ENCODE measurements at regions not wholly inside any gene's neighbourhood (a gene's known extent, or its start where the extent isn't known, plus 50 kb on each side); places are given as distances from the start of the nearest gene placed in this dataset.

GRCh38 chr21:16504766-16505165 lies 775.0 kb downstream of the USP25 start:
- Histone ChIP-seq H3K9ac (ENCODE audit: low read length) (no peak overlapping the region), H3K4me3 (ENCODE audit: low read length) (no peak overlapping the region), H3K36me3 (ENCODE audit: control insufficient read depth, low read depth, low read length) (no peaks in the 10 kb centered on the region), H3K9me3 (ENCODE audit: control insufficient read depth, low read depth, low read length) (no peaks in the 10 kb centered on the region), H3K27me3 (ENCODE audit: control insufficient read depth, insufficient read depth, low read length) (no peaks in the 10 kb centered on the region), H3K27ac (ENCODE audit: low read length) (no peak overlapping the region), H3K4me1 (ENCODE audit: control insufficient read depth, low read depth, low read length) (no peaks in the 10 kb centered on the region)

GRCh38 chr21:16509476-16509875 lies 779.7 kb downstream of the USP25 start:
- no peaks in the 10 kb centered on the region for H3K27me3 ChIP-seq (ENCODE audit: control insufficient read depth, insufficient read depth, low read length)
- H3K9ac ChIP-seq (ENCODE audit: low read length) = no peak overlapping the region
- no peak overlapping the region for H3K27ac ChIP-seq (ENCODE audit: low read length)
- no peak overlapping the region for H3K4me3 ChIP-seq (ENCODE audit: low read length)
- H3K9me3 ChIP-seq (ENCODE audit: control insufficient read depth, low read depth, low read length) = no peaks in the 10 kb centered on the region
- no peaks in the 10 kb centered on the region for H3K4me1 ChIP-seq (ENCODE audit: control insufficient read depth, low read depth, low read length)
- no peaks in the 10 kb centered on the region for H3K36me3 ChIP-seq (ENCODE audit: control insufficient read depth, low read depth, low read length)

GRCh38 chr21:16514316-16514715 lies 784.5 kb downstream of the USP25 start:
- Histone ChIP-seq H3K4me1 (ENCODE audit: control insufficient read depth, low read depth, low read length) (no peaks in the 10 kb centered on the region), H3K27ac (ENCODE audit: low read length) (no peak overlapping the region), H3K4me3 (ENCODE audit: low read length) (no peak overlapping the region), H3K9ac (ENCODE audit: low read length) (no peak overlapping the region), H3K9me3 (ENCODE audit: control insufficient read depth, low read depth, low read length) (no peaks in the 10 kb centered on the region), H3K36me3 (ENCODE audit: control insufficient read depth, low read depth, low read length) (no peaks in the 10 kb centered on the region), H3K27me3 (ENCODE audit: control insufficient read depth, insufficient read depth, low read length) (no peaks in the 10 kb centered on the region)

GRCh38 chr21:16517383-16517782 lies 787.6 kb downstream of the USP25 start:
- H3K36me3 ChIP-seq (ENCODE audit: control insufficient read depth, low read depth, low read length) = no peaks in the 10 kb centered on the region
- H3K4me1 ChIP-seq (ENCODE audit: control insufficient read depth, low read depth, low read length) = no peaks in the 10 kb centered on the region
- H3K4me3 ChIP-seq (ENCODE audit: low read length) = no peak overlapping the region
- H3K27me3 ChIP-seq (ENCODE audit: control insufficient read depth, insufficient read depth, low read length) = no peaks in the 10 kb centered on the region
- no peaks in the 10 kb centered on the region for H3K9me3 ChIP-seq (ENCODE audit: control insufficient read depth, low read depth, low read length)
- H3K27ac ChIP-seq (ENCODE audit: low read length) = no peak overlapping the region
- no peak overlapping the region for H3K9ac ChIP-seq (ENCODE audit: low read length)

- H3K9me3 ChIP-seq (ENCODE audit: control insufficient read depth, low read depth, low read length) = no peaks in the 10 kb centered on the region
- no peak overlapping the region for H3K4me3 ChIP-seq (ENCODE audit: low read length)
- H3K4me1 ChIP-seq (ENCODE audit: control insufficient read depth, low read depth, low read length) = no peaks in the 10 kb centered on the region
- H3K27me3 ChIP-seq (ENCODE audit: control insufficient read depth, insufficient read depth, low read length) = no peaks in the 10 kb centered on the region
- no peak overlapping the region for H3K9ac ChIP-seq (ENCODE audit: low read length)
- H3K36me3 ChIP-seq (ENCODE audit: control insufficient read depth, low read depth, low read length) = no peaks in the 10 kb centered on the region
- no peak overlapping the region for H3K27ac ChIP-seq (ENCODE audit: low read length)
Measured at GRCh38 chr21:16519036-16519435, 789.3 kb downstream of the USP25 start.

GRCh38 chr21:16519644-16520043 lies 789.9 kb downstream of the USP25 start:
- H3K4me3 ChIP-seq (ENCODE audit: low read length) = no peak overlapping the region

GRCh38 chr21:16522548-16522947 lies 792.8 kb downstream of the USP25 start:
- H3K27me3 ChIP-seq (ENCODE audit: control insufficient read depth, insufficient read depth, low read length) = no peaks in the 10 kb centered on the region
- H3K27ac ChIP-seq (ENCODE audit: low read length) = no peak overlapping the region
- no peaks in the 10 kb centered on the region for H3K36me3 ChIP-seq (ENCODE audit: control insufficient read depth, low read depth, low read length)
- no peaks in the 10 kb centered on the region for H3K4me1 ChIP-seq (ENCODE audit: control insufficient read depth, low read depth, low read length)
- H3K9me3 ChIP-seq (ENCODE audit: control insufficient read depth, low read depth, low read length) = no peaks in the 10 kb centered on the region
- H3K4me3 ChIP-seq (ENCODE audit: low read length) = no peak overlapping the region
- no peak overlapping the region for H3K9ac ChIP-seq (ENCODE audit: low read length)

More at GRCh38 chr21:16519644-16520043, 789.9 kb downstream of the USP25 start:
- Histone ChIP-seq H3K4me1 (ENCODE audit: control insufficient read depth, low read depth, low read length) (no peaks in the 10 kb centered on the region), H3K36me3 (ENCODE audit: control insufficient read depth, low read depth, low read length) (no peaks in the 10 kb centered on the region), H3K27me3 (ENCODE audit: control insufficient read depth, insufficient read depth, low read length) (no peaks in the 10 kb centered on the region), H3K9me3 (ENCODE audit: control insufficient read depth, low read depth, low read length) (no peaks in the 10 kb centered on the region), H3K27ac (ENCODE audit: low read length) (no peak overlapping the region), H3K9ac (ENCODE audit: low read length) (no peak overlapping the region)

- no peaks in the 10 kb centered on the region for H3K4me1 ChIP-seq (ENCODE audit: control insufficient read depth, low read depth, low read length)
- H3K9me3 ChIP-seq (ENCODE audit: control insufficient read depth, low read depth, low read length) = no peaks in the 10 kb centered on the region
- no peak overlapping the region for H3K4me3 ChIP-seq (ENCODE audit: low read length)
- H3K27ac ChIP-seq (ENCODE audit: low read length) = no peak overlapping the region
- no peaks in the 10 kb centered on the region for H3K36me3 ChIP-seq (ENCODE audit: control insufficient read depth, low read depth, low read length)
- H3K27me3 ChIP-seq (ENCODE audit: control insufficient read depth, insufficient read depth, low read length) = no peaks in the 10 kb centered on the region
- no peak overlapping the region for H3K9ac ChIP-seq (ENCODE audit: low read length)
Measured at GRCh38 chr21:16530656-16531055, 800.9 kb downstream of the USP25 start.

GRCh38 chr21:16532840-16533239 lies 803.1 kb downstream of the USP25 start:
- H3K27ac ChIP-seq (ENCODE audit: low read length) = no peak overlapping the region
- H3K9ac ChIP-seq (ENCODE audit: low read length) = no peak overlapping the region
- H3K4me3 ChIP-seq (ENCODE audit: low read length) = no peak overlapping the region

GRCh38 chr21:16533692-16534407 lies 804.1 kb downstream of the USP25 start:
- Histone ChIP-seq H3K9me3 (ENCODE audit: control insufficient read depth, low read depth, low read length) (no peaks in the 10 kb centered on the region), H3K36me3 (ENCODE audit: control insufficient read depth, low read depth, low read length) (no peaks in the 10 kb centered on the region), H3K4me3 (ENCODE audit: low read length) (no peak overlapping the region), H3K27me3 (ENCODE audit: control insufficient read depth, insufficient read depth, low read length) (no peaks in the 10 kb centered on the region), H3K27ac (ENCODE audit: low read length) (no peak overlapping the region), H3K4me1 (ENCODE audit: control insufficient read depth, low read depth, low read length) (no peaks in the 10 kb centered on the region), H3K9ac (ENCODE audit: low read length) (no peak overlapping the region)

More at GRCh38 chr21:16532840-16533239, 803.1 kb downstream of the USP25 start:
- H3K9me3 ChIP-seq (ENCODE audit: control insufficient read depth, low read depth, low read length) = no peaks in the 10 kb centered on the region
- no peaks in the 10 kb centered on the region for H3K4me1 ChIP-seq (ENCODE audit: control insufficient read depth, low read depth, low read length)
- no peaks in the 10 kb centered on the region for H3K27me3 ChIP-seq (ENCODE audit: control insufficient read depth, insufficient read depth, low read length)
- no peaks in the 10 kb centered on the region for H3K36me3 ChIP-seq (ENCODE audit: control insufficient read depth, low read depth, low read length)

- H3K4me1 ChIP-seq (ENCODE audit: control insufficient read depth, low read depth, low read length) = no peaks in the 10 kb centered on the region
- H3K27me3 ChIP-seq (ENCODE audit: control insufficient read depth, insufficient read depth, low read length) = no peaks in the 10 kb centered on the region
- no peaks in the 10 kb centered on the region for H3K9me3 ChIP-seq (ENCODE audit: control insufficient read depth, low read depth, low read length)
- no peaks in the 10 kb centered on the region for H3K36me3 ChIP-seq (ENCODE audit: control insufficient read depth, low read depth, low read length)
- no peak overlapping the region for H3K4me3 ChIP-seq (ENCODE audit: low read length)
- H3K9ac ChIP-seq (ENCODE audit: low read length) = no peak overlapping the region
- H3K27ac ChIP-seq (ENCODE audit: low read length) = no peak overlapping the region
Measured at GRCh38 chr21:16534408-16535101, 804.8 kb downstream of the USP25 start.

- no peak overlapping the region for H3K9ac ChIP-seq (ENCODE audit: low read length)
- H3K36me3 ChIP-seq (ENCODE audit: control insufficient read depth, low read depth, low read length) = no peaks in the 10 kb centered on the region
- no peaks in the 10 kb centered on the region for H3K27me3 ChIP-seq (ENCODE audit: control insufficient read depth, insufficient read depth, low read length)
- no peaks in the 10 kb centered on the region for H3K9me3 ChIP-seq (ENCODE audit: control insufficient read depth, low read depth, low read length)
- no peak overlapping the region for H3K4me3 ChIP-seq (ENCODE audit: low read length)
- no peak overlapping the region for H3K27ac ChIP-seq (ENCODE audit: low read length)
- H3K4me1 ChIP-seq (ENCODE audit: control insufficient read depth, low read depth, low read length) = no peaks in the 10 kb centered on the region
Measured at GRCh38 chr21:16535102-16535422, 805.3 kb downstream of the USP25 start.

All from iPS-18a (cell line).